ENCODE measurements at regions not wholly inside any gene's neighbourhood (a gene's known extent, or its start where the extent isn't known, plus 50 kb on each side); places are given as distances from the start of the nearest gene placed in this dataset.

DNA sequence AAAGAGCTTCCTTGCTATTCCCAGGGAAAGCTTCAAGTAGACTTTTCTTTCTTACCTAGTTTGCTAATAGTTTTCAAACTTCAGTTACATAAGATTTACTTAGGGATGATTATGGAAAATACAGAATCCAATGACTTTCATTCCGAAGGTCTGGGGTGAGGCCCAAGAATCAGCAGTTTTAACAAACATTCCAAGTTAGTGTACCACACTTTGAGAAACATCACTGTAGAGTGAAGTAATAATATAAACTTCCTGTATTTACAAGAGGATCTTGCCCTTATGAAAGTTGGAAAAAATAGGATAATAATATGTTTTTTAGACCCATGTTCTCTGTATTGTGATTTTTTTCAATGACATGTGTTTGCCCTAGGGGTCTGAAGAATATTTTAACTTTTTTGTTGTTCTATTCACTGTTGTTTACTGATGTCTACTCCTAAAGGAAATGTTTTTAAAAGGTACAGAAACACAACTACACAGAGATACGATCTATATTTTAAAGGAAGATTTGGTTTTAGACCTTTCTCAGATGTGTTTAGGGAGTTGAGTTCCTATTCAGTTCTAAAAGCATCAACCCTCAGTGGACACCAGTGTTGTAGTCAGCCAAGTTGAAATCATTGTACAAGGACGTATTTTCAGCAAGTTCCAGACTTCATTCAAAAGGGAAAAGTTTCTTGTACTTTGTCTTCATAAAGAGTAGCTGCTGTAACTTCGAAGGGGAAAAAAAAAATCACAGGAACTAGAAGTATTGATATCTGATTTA, 295.8 kb upstream of the SLC7A11 start:
- no peak for DNase-seq
- Mint-ChIP-seq H3K27me3 (no peaks in the 10 kb centered on the region), H3K4me3 (no peak overlapping the region), H3K9me3 (peaks cover 11% of the 10 kb centered on the region), H3K27ac (no peak overlapping the region), H3K36me3 (ENCODE audit: low read depth) (no peaks in the 10 kb centered on the region), H3K4me1 (no peaks in the 10 kb centered on the region)
- CTCF ChIA-PET = no interaction called here
- ATAC-seq (ENCODE audit: low read depth) = no peak
- intact Hi-C loops (cut with micrococcal nuclease) = no loop called here
- TF ChIP-seq, protein P1, sequence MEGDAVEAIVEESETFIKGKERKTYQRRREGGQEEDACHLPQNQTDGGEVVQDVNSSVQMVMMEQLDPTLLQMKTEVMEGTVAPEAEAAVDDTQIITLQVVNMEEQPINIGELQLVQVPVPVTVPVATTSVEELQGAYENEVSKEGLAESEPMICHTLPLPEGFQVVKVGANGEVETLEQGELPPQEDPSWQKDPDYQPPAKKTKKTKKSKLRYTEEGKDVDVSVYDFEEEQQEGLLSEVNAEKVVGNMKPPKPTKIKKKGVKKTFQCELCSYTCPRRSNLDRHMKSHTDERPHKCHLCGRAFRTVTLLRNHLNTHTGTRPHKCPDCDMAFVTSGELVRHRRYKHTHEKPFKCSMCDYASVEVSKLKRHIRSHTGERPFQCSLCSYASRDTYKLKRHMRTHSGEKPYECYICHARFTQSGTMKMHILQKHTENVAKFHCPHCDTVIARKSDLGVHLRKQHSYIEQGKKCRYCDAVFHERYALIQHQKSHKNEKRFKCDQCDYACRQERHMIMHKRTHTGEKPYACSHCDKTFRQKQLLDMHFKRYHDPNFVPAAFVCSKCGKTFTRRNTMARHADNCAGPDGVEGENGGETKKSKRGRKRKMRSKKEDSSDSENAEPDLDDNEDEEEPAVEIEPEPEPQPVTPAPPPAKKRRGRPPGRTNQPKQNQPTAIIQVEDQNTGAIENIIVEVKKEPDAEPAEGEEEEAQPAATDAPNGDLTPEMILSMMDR (IDR thresholded peaks at IDR 0.05) = no peak
- POLR2A ChIA-PET = no interaction called here

DNA sequence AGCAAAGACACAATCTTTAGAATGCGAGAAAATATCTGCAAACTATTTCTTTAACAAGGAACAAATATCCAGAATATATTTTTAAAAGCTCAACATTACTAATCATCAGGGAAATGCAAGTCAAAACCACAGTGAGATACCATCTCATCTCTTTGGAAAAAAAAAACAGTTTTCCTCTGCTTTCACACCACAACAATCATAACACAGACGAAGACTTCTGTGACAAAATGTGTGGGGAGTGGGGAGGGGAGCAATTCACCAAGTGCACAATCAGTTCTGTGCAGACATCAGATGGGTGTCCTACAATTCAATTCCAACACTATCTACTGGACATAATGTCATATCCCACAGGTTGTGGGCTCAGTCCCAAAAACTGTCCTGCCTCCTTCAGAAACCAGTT, 293.2 kb upstream of the SLC7A11 start:
- Mint-ChIP-seq H3K4me3 (no peak overlapping the region), H3K9me3 (peaks cover 26% of the 10 kb centered on the region), H3K36me3 (ENCODE audit: low read depth) (no peaks in the 10 kb centered on the region), H3K27ac (no peak overlapping the region), H3K27me3 (no peaks in the 10 kb centered on the region), H3K4me1 (no peaks in the 10 kb centered on the region)
- ChIA-PET POLR2A (no interaction called here), CTCF (no interaction called here)
- intact Hi-C loops (cut with micrococcal nuclease) = no loop called here
- no peak for ATAC-seq (ENCODE audit: low read depth)
- no peak for DNase-seq
- TF ChIP-seq, protein P1 (IDR thresholded peaks at IDR 0.05) = no peak

DNA sequence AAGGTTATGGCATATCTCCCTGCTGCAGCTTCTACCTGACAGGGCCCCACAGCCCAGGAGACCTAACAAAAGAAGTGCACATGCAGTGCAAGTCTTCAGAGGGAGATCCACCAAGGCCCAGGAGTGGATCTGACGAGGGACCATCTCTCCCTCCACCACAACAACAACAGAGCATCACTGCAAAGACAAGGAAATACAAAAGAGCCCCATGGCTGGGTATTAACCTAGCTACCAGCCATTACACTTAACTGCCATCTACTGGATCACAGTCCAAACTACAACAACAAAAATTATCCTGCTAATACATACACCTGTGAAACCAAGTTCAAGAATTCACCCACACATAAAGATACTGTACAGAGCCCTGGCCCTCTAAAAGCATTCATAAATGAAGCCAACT, 280.2 kb upstream of the SLC7A11 start:
- POLR2A ChIA-PET = no interaction called here

DNA sequence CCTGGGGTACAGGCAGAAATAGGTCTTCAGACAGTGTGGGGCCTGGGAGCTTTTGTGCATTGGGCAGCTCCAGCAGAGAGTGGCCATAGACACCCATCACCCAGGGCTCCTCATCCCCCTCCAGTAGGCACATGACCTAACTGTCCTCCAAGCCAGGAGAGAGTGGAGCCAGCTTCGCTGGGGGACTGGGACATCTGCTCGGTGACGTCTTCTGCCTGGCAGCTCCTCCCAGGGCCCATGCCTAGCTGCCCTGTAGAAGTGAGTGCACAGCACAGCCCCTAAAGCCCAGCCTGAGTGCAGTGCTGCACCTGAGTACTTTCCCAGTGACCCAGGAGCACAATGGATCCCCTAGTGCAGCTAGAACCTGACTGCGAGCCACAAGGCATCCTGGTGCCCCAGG, 279.7 kb upstream of the SLC7A11 start:
- Mint-ChIP-seq H3K36me3 (ENCODE audit: low read depth) (no peaks in the 10 kb centered on the region), H3K27me3 (no peaks in the 10 kb centered on the region), H3K9me3 (no peaks in the 10 kb centered on the region), H3K27ac (no peak overlapping the region), H3K4me1 (no peaks in the 10 kb centered on the region), H3K4me3 (no peak overlapping the region)
- intact Hi-C loops (cut with micrococcal nuclease) = loop anchor here (10.0 kb wide), 1 partner anchor 487 kb away; no protein-coding TSS in a partner anchor
- ATAC-seq (ENCODE audit: low read depth) (no peak), DNase-seq (no peak)
- TF ChIP-seq, protein P1 (IDR thresholded peaks at IDR 0.05) = no peak
- POLR2A ChIA-PET = no interaction called here
- CTCF ChIA-PET = no interaction called here

More for the DNA sequence above, 280.2 kb upstream of the SLC7A11 start:
- Mint-ChIP-seq H3K27me3 (no peaks in the 10 kb centered on the region), H3K36me3 (ENCODE audit: low read depth) (no peaks in the 10 kb centered on the region), H3K9me3 (no peaks in the 10 kb centered on the region), H3K27ac (no peak overlapping the region), H3K4me3 (no peak overlapping the region), H3K4me1 (no peaks in the 10 kb centered on the region)
- DNase-seq (no peak), ATAC-seq (ENCODE audit: low read depth) (no peak)
- intact Hi-C loops (cut with micrococcal nuclease) = loop anchor here (10.0 kb wide), 1 partner anchor 488 kb away; no protein-coding TSS in a partner anchor
- CTCF ChIA-PET = no interaction called here
- TF ChIP-seq, protein P1 (IDR thresholded peaks at IDR 0.05) = no peak

DNA sequence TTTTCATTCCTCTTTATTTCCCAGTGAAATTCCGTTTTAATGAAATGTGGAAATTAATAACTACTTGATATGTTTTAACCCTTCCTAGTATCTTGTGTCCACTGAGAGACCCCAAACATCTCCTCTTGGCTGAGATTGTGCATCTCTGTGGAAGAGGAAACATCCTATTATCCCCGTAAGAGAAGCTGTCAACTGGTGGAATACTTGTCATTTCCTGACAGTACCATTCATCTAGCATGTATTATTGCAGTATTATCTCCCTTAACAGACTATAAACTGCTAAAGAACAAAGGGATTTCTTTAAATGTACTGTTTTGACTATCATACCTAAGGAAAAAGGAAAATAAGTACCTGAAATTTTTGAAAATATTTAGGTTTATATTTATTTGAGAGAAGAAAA, 277.3 kb upstream of the SLC7A11 start:
- no peak for ATAC-seq (ENCODE audit: low read depth)

More for the DNA sequence above, 277.3 kb upstream of the SLC7A11 start:
- Mint-ChIP-seq H3K4me1 (no peaks in the 10 kb centered on the region), H3K36me3 (ENCODE audit: low read depth) (no peaks in the 10 kb centered on the region), H3K9me3 (no peaks in the 10 kb centered on the region), H3K27ac (no peak overlapping the region), H3K27me3 (peaks cover 3% of the 10 kb centered on the region), H3K4me3 (no peak overlapping the region)
- ChIA-PET POLR2A (no interaction called here), CTCF (no interaction called here)
- TF ChIP-seq, protein P1 (IDR thresholded peaks at IDR 0.05) = no peak
- intact Hi-C loops (cut with micrococcal nuclease) = no loop called here
- no peak for DNase-seq

All from activated B cell treated with CpG ODN at 0.5 μM for 24 hours (primary cell).